ENCODE measurements at regions not wholly inside any gene's neighbourhood (a gene's known extent, or its start where the extent isn't known, plus 50 kb on each side); places are given as distances from the start of the nearest gene placed in this dataset.
"Not testable (repeated sequence)": the region's sequence is repeated elsewhere in the genome, so short reads cannot be mapped to it uniquely, and the experiment has no call there.

- H3K36me3 ChIP-seq (ENCODE audit: control insufficient read depth, insufficient read depth, low read length): no peaks in the 10 kb centered on the region
- H3K9me3 ChIP-seq: no peaks in the 10 kb centered on the region
- ChIA-PET CTCF (no interaction called here), POLR2A (no interaction called here)
- H3K4me1 ChIP-seq: no peaks in the 10 kb centered on the region
- peaks cover 18% of the 10 kb centered on the region for H3K27me3 Mint-ChIP-seq (ENCODE audit: insufficient read depth, unreplicated experiment)
- H3K4me3 Mint-ChIP-seq (ENCODE audit: unreplicated experiment): no peak overlapping the region
- H3K9me3 Mint-ChIP-seq (ENCODE audit: unreplicated experiment): no peaks in the 10 kb centered on the region
- H3K27me3 ChIP-seq (replicated peaks; ENCODE audit: control insufficient read depth, insufficient read depth, low read length): no peaks in the 10 kb centered on the region
- no peaks in the 10 kb centered on the region for H3K4me1 Mint-ChIP-seq (ENCODE audit: low read depth, unreplicated experiment)
- no peaks in the 10 kb centered on the region for H3K36me3 Mint-ChIP-seq (ENCODE audit: insufficient read depth, unreplicated experiment)
- BruUV-seq (replicated peaks): no TSS peak
- TF ChIP-seq CTCF (IDR thresholded peaks at IDR 0.05; ENCODE audit: insufficient read depth in 1 of 2, low read depth in 1 of 2, low read length in 1 of 2, severe bottlenecking in 1 of 2, unreplicated experiment in 1 of 2): no peak
- intact Hi-C loops (cut with micrococcal nuclease; ENCODE audit: unreplicated experiment): no loop called here
- DNase-seq: no peak
- no peak overlapping the region for H3K4me3 ChIP-seq (ENCODE audit: low read depth, low read length)
- H3K27ac Mint-ChIP-seq (ENCODE audit: unreplicated experiment): no peak overlapping the region
Measured at GRCh38 chr6:6486595-6486994, 101.9 kb upstream of the LY86 start.

DNA sequence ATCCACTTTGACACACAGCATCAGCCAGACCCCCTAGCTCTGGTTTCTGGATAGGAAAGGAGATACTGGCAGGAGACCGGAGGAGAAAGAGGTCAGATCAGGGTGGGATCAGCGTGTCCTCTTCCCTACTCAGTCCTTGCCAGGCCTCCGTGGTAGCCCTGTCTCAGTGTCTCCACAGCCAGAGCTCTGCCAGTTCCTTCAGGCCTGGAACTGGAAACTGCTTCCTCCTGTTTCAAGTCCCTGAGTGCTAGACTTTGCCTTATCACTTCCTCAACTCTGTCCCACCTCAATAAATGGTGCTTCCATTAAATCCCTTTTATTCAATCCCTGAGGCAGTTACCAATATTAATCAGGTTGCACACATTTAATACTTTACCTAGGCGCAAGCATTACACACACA lies 96.8 kb upstream of the LY86 start:
- H3K36me3 ChIP-seq (ENCODE audit: control insufficient read depth, insufficient read depth, low read length): no peaks in the 10 kb centered on the region
- intact Hi-C loops (cut with micrococcal nuclease; ENCODE audit: unreplicated experiment): no loop called here

DNA sequence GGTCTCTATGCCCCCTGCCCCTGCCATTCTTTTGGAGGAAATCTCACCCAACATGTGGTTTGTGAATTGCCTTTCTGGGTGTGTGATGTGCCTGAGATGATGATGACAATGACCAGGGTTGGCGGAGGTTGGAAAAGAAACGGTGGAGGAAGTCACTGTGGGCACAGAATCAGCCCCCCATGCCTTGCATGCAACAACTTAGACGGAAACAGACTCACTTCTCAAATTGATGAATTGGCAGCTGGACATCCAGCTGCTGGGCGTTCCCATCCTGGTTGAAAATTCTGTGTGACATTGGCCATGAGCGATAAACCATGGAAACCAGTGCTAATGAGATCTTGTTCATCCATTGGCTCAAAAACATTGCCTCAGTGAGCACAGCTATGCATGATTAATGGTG lies 95.8 kb upstream of the LY86 start:
- CTCF ChIA-PET: no interaction called here
- BruUV-seq (replicated peaks): no TSS peak
- Histone ChIP-seq H3K27me3 (replicated peaks; ENCODE audit: control insufficient read depth, insufficient read depth, low read length) (no peaks in the 10 kb centered on the region), H3K4me3 (ENCODE audit: low read depth, low read length) (no peak overlapping the region), H3K9me3 (no peaks in the 10 kb centered on the region), H3K4me1 (no peaks in the 10 kb centered on the region), H3K36me3 (ENCODE audit: control insufficient read depth, insufficient read depth, low read length) (no peaks in the 10 kb centered on the region)
- intact Hi-C loops (cut with micrococcal nuclease; ENCODE audit: unreplicated experiment): no loop called here
- H3K27me3 Mint-ChIP-seq (ENCODE audit: insufficient read depth, unreplicated experiment): peaks cover 18% of the 10 kb centered on the region
- POLR2A ChIA-PET: no interaction called here
- H3K9me3 Mint-ChIP-seq (ENCODE audit: unreplicated experiment): no peaks in the 10 kb centered on the region
- H3K4me3 Mint-ChIP-seq (ENCODE audit: unreplicated experiment): no peak overlapping the region
- TF ChIP-seq CTCF (IDR thresholded peaks at IDR 0.05; ENCODE audit: insufficient read depth in 1 of 2, low read depth in 1 of 2, low read length in 1 of 2, severe bottlenecking in 1 of 2, unreplicated experiment in 1 of 2): no peak
- H3K4me1 Mint-ChIP-seq (ENCODE audit: low read depth, unreplicated experiment): no peaks in the 10 kb centered on the region
- no peak overlapping the region for H3K27ac Mint-ChIP-seq (ENCODE audit: unreplicated experiment)
- H3K36me3 Mint-ChIP-seq (ENCODE audit: insufficient read depth, unreplicated experiment): no peaks in the 10 kb centered on the region
- no peak for DNase-seq

More for the DNA sequence above, 96.8 kb upstream of the LY86 start:
- no peaks in the 10 kb centered on the region for H3K9me3 ChIP-seq
- H3K27me3 ChIP-seq (replicated peaks; ENCODE audit: control insufficient read depth, insufficient read depth, low read length): no peaks in the 10 kb centered on the region
- H3K4me3 ChIP-seq (ENCODE audit: low read depth, low read length): no peak overlapping the region
- H3K27me3 Mint-ChIP-seq (ENCODE audit: insufficient read depth, unreplicated experiment): peaks cover 21% of the 10 kb centered on the region
- ChIA-PET POLR2A (no interaction called here), CTCF (no interaction called here)
- H3K27ac Mint-ChIP-seq (ENCODE audit: unreplicated experiment): no peak overlapping the region
- no TSS peak for BruUV-seq (replicated peaks)
- TF ChIP-seq CTCF (IDR thresholded peaks at IDR 0.05; ENCODE audit: insufficient read depth in 1 of 2, low read depth in 1 of 2, low read length in 1 of 2, severe bottlenecking in 1 of 2, unreplicated experiment in 1 of 2): no peak
- H3K4me1 Mint-ChIP-seq (ENCODE audit: low read depth, unreplicated experiment): no peaks in the 10 kb centered on the region
- H3K36me3 Mint-ChIP-seq (ENCODE audit: insufficient read depth, unreplicated experiment): no peaks in the 10 kb centered on the region
- H3K4me3 Mint-ChIP-seq (ENCODE audit: unreplicated experiment): no peak overlapping the region
- H3K9me3 Mint-ChIP-seq (ENCODE audit: unreplicated experiment): no peaks in the 10 kb centered on the region
- DNase-seq: no peak
- no peaks in the 10 kb centered on the region for H3K4me1 ChIP-seq

DNA sequence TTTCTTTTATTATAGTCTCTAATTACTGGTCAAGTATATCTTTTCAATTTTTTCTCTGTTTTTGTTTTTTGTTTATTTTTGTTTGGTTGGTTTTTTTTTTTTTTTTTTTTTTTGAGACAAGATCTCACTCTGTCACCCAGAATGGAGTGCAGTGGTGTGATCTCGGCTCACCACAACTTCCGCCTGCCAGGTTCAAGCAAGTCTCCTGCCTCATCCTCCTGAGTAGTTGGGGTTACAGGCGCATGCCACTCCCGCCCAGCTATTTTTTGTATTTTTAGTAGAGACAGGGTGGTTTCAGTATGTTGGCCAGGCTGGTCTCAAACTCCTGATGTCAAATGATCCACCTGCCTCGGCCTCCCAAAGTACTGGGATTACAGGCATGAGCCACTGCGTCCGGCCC lies 94.4 kb upstream of the LY86 start:
- POLR2A ChIA-PET; H3K4me1 ChIP-seq; H3K4me3 Mint-ChIP-seq (ENCODE audit: unreplicated experiment); H3K36me3 ChIP-seq (ENCODE audit: control insufficient read depth, insufficient read depth, low read length); H3K36me3 Mint-ChIP-seq (ENCODE audit: insufficient read depth, unreplicated experiment); H3K4me1 Mint-ChIP-seq (ENCODE audit: low read depth, unreplicated experiment); H3K27ac Mint-ChIP-seq (ENCODE audit: unreplicated experiment); intact Hi-C loops (cut with micrococcal nuclease; ENCODE audit: unreplicated experiment); H3K4me3 ChIP-seq (ENCODE audit: low read depth, low read length); H3K9me3 ChIP-seq; DNase-seq; CTCF ChIA-PET; H3K27me3 ChIP-seq (replicated peaks; ENCODE audit: control insufficient read depth, insufficient read depth, low read length); H3K9me3 Mint-ChIP-seq (ENCODE audit: unreplicated experiment); BruUV-seq (replicated peaks): not testable (repeated sequence)
- H3K27me3 Mint-ChIP-seq (ENCODE audit: insufficient read depth, unreplicated experiment): peaks cover 20% of the 10 kb centered on the region
